Esophagus squamous epithelium (tissue), 4 donors: ENCODE measurements at regions not wholly inside any gene's neighbourhood (a gene's known extent, or its start where the extent isn't known, plus 50 kb on each side); places are given as distances from the start of the nearest gene placed in this dataset.

ENCODE experiments used
- POLR2A ChIP-seq, 4 donors: fragments of 450-650 bp; IDR thresholded peaks; one replicate each; pipeline ENCODE4 v1.6.1; 2017; ENCODE audit warnings: antibody characterized with exemption in 4 of 4, mild to moderate bottlenecking in 4 of 4, moderate library complexity in 3 of 4
- TF ChIP-seq, protein P1 (sequence below), 6 experiments: fragments of 450-650 bp in 4 of 6; fragments of 200-600 bp in 2 of 6; sonication (generic) in 2 of 6; IDR thresholded peaks; one replicate each; pipeline ENCODE4 v1.5.1; 2016 to 2019; ENCODE audit warnings: antibody characterized with exemption in 6 of 6, mild to moderate bottlenecking in 4 of 6, moderate library complexity in 4 of 6

DNA sequence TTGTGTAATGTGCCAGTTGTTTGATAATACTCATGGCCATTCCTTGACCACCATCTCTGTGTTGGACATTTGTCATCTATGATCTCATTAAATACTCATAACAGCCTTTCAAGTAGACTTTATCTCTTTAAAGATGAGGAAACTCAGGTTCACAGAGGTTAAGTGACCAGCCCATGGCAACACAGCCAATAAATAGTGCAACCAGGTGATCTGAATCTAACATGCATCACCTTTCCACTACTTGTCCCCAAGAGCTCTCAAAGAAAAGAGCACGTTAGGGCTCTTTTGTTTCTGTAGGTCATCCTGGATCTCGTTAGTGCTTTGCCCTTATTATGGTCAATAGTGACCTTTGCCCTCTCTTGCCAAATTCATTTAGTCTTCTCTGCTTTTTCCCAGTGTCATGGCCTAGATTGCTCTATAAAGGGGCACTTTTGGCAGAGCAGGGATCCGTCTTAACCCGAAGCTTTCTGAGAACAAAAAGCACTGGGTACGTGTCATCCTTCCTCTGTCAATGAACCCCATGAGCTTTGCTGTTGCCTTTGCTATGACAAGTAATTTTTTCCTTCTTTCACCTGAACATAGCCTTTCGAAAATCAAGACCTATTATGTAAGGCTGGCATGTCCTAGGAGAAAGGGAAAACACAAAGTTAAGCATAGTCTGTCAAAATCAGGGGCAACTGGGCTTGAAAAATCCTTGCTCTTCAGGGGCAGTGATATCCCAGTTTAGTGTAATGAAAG, 88.0 kb upstream of the PLXNA2 start:
- TF ChIP-seq, protein P1, sequence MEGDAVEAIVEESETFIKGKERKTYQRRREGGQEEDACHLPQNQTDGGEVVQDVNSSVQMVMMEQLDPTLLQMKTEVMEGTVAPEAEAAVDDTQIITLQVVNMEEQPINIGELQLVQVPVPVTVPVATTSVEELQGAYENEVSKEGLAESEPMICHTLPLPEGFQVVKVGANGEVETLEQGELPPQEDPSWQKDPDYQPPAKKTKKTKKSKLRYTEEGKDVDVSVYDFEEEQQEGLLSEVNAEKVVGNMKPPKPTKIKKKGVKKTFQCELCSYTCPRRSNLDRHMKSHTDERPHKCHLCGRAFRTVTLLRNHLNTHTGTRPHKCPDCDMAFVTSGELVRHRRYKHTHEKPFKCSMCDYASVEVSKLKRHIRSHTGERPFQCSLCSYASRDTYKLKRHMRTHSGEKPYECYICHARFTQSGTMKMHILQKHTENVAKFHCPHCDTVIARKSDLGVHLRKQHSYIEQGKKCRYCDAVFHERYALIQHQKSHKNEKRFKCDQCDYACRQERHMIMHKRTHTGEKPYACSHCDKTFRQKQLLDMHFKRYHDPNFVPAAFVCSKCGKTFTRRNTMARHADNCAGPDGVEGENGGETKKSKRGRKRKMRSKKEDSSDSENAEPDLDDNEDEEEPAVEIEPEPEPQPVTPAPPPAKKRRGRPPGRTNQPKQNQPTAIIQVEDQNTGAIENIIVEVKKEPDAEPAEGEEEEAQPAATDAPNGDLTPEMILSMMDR (IDR thresholded peaks at IDR 0.05) = no peak
- TF ChIP-seq POLR2A (IDR thresholded peaks at IDR 0.05) = no peak
